ENCODE measurements at regions not wholly inside any gene's neighbourhood (a gene's known extent, or its start where the extent isn't known, plus 50 kb on each side); places are given as distances from the start of the nearest gene placed in this dataset.
A peak's percentile ranks its signal among the peaks of the same experiment; 100 is the strongest.

DNA sequence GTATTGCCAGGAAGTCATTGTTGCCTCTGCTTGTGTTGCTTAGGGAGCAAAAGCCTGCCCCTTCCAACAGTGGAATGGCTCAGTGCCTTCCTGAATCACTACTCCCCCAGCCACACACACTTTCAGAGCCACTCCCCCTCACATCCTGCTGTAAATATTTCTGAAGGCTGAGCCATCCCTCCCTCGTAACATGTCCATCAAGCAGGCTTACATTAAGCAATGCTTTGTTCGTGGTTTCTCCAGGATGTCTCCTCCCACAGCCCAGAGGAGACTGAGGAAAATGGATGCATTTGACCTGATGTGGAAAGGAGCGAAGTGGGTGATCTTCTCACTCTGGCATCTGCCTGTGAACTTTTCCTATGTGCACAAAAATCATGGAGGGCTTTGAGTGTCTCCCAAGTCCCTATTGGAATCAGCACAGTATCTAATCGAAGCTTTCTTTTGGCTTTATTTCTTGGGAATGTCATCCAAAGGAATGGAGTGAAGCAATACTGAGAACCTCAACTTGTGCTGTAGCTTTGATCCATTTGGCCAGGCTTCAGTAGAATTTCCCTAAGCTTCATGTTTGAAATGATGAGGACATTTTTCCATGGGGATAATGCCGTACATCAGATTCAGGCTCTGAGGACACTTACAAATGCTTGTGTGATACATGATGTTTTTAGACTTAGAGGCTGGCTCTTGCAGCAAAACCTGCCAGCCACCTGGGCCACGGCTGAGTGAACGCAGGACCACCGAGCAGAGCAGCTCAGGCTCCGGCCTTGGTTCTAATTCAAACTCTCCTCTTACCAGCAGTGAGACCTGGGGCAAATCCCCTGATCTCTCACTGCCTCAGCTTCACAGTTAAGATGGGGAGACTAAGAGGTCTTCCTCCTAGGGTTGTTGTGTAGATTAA lies 389.1 kb downstream of the ENC1 start:
- DNase-seq, result no peak

DNA sequence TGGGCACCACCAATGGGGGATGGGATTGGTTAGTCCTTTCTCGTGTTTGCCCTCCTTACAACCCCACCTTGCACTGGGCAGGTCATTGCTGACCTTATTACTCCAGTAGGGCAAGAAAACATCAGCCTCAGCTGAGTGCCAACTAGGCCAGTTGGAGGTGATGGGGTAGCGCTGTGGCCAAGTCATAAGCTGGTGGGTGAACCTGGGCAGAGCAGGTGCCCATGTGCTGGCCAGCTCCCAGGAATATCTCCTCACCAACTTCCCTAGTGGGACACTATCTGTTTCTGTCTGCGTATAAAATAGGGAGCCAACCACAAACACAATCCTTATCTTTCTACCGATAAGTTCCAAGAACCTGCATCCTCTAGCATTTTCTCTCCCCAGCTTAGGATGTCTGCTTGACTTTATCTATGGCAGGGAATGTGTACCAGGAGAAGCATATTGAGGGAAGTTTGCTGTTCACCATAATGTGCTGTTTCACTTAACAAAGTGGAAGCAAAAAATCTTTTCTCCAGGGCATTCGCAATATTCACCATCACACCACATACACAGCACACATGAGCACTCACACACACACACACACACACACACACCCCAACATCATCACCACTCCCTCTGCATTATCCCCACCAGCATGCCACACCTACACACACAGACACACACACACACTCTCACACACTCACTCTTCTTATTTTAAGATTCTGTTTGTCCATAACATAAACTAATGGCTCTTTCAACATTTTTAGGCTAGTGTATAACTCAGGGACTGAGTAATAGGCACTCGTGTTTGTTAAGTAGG lies 390.0 kb downstream of the ENC1 start:
- no peak for DNase-seq

DNA sequence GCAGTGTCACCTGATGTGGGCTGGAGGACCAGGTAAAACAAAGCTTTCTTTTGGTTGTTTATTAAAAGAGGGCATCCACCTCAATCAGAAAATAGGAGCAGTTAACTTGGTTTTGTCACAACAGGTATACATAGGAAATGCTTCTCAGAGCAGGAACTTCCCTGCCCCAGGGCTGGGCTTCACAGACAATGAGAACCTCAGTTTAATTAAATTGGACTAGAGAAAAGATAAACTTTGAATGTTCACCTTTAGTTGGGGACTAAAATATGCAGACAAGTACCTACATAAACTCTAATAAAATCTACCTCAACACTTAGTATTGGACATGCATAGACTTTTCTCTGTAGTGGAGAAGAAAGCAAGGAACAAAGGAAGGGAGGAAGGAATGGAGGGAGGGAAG lies 392.0 kb downstream of the ENC1 start:
- DNase-seq, result no peak

DNA sequence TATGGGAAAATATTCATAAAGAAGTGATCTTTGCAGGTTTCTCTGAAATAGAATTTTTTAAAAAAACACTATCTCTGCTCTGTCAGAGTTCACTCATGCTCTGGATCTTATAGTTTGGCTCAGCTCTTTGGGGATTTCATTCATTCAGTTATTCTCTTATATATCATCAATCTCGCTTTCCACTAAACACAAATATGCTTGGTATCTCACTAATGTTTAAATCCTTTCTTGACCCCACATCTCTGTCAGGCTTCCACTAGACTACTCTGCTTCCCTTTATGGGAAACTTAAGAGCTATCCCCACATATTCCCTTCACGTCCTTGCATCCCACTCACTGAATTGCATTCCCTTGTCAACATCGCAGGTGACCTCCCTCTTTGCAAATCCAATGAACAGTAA lies 396.1 kb downstream of the ENC1 start:
- DNase-seq, result no peak

DNA sequence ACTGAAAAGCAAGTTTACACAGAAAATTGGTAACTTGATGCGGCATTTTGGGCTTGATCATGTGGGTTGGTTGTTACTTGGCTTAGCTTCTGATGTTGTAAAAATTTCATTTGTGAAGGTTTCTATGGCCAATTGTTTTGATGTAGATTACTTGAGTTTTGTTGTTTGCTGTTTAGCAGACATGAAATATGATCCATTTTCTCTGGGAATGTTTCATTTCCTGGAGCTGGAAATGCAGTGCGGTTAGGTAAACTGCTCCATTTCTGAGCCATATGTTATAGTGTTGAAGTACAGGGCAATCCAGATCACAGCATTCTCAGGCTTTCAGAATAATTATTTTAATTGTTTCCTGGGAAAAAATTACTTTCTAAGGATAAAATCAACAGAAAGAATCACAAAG lies 396.9 kb downstream of the ENC1 start:
- no peak for DNase-seq

DNA sequence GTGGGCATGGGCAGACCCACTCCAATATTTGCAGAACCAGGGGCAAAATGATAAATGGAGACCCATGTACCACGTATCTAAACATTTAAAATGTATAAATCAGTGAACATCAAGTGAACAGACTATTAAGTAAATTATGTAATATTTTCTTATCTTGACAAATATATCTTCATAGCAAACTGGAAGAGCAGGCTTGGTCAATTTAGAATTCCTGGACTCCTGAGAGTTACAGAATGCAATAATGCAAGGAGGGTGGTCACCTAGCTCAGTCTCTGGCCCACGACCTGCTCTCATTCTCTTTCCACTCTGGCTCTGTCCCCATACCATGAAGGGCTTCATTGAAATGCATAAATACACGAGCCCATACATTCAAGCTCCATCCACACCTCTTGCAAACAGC lies 398.0 kb downstream of the ENC1 start:
- no peak for DNase-seq

DNA sequence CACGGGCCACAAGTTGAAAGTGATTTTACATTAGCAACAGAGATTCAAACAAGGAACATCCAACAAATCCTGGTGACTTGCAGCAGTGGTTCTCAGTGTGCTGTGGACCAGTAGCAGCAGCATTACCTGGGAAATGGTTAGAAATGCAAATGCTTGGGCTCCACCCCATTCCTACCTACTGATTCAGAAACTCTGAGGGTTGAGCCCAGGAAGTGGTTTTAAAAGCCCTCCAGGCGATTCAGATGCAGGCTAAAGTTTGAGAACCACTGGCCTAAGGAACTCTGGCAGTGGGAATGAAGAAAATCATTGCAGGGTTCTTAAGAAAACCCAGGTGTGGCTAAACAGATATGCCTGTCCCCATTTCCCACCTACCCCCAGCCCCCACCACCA lies 398.8 kb downstream of the ENC1 start:
- peak; percentile 38 for DNase-seq

DNA sequence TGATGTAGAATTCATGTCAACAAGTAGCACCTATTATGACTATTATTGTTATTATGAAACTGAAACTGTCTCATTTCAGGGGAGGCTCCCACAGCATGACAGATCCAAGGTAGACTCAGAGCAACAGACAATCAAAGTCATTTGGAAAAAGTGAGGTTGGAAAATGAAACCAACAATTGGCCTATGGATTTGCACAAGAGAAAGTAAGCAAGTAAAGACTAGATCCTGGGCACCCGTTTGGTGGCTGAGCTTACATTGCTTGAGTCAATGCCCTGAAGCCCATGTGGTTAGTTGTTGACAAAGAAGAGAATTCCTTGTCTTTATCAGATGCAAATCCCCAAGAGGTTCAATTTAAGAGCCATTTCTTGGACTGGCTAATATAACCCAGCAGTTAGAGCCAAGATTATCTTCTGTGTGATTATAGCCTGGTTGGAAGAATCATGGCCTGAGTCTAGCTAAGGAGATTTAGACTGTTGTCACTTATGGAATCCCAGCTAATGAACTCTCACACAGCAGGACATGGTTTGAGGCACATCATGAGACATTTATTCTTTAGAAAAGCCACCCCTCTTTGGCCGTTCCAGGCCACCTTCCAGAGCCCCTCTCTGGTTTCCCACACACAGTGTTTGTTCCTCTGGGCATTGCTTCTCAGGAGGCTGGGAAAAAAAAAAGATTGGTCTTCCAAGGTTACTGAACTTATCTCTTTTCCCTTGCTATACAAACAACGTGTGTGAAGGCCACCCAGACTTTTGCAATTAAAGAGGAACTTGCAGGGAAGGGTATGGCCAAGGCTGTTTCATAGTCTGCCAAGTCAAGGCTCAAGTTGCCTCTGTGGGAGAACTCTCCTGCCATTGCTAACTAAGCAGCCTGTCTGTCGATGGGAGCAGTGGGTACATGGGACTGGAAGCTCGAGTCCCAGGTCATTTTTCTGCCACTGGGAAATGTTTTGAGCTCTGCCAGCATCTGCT lies 399.5 kb downstream of the ENC1 start:
- no peak for DNase-seq

DNA sequence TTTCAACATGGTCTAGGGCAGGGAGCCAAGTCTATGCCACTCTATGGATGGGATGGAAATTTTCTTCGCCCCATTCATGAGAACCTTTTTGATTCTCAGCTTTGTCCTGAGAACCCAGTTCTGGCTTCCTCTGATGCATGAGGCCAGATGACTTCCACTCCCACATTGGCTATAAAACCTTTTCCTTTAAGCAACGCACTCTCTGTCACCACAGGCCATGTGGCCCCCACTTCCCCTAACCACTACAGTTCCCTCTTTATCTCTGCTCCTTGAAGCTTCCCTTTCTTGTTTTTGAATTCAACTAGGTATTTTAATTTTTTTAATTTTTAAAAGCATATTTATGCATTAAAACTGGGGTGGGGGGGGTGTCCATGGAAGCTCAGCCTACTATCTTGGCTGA lies 401.3 kb downstream of the ENC1 start:
- no peak for DNase-seq

DNA sequence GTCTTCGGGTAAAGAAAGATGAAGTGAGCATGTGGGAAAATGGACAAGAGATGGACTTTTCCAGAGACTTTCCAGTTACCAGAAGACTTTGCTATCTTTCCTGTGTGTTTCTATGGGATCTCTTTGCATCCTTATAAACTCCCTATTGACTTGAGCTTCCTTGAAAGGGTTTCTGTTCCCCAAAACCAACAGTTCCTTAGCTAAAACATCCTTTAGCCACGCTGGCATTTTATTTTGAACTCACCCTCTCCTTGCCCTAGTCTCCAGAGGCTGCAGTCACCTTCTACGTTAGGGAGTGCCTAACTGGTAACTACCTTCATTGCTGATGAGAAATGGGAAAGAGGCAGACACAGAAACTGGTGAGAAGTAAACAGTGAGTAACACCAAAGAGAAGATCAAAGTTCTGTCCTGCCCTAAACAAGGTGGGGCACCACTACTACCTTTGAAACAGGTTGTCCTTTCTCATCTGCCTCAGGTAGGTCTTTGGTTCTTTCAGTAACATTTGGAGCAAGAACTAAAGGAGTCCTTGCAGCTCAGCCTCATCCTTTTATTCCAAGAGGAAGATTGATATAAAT lies 402.9 kb downstream of the ENC1 start:
- no peak for DNase-seq

DNA sequence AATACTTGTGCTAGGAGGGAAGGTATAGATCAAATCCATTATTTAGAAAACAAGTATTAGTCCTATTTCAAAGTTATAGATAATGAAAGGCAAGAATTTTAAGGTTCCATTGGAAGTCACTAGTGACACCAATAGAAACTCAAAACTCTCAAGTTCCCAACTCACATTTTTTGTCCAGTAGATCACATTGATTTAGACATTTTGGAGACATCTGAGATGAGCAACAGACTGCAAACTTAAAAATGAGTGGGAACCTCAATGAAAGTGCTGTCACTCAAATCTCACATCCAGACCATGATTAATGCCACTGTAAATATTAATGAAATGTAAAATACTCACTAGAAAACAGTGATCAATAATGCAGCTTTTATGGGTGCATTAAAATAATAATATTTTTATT lies 405.0 kb downstream of the ENC1 start:
- DNase-seq, result no peak

DNA sequence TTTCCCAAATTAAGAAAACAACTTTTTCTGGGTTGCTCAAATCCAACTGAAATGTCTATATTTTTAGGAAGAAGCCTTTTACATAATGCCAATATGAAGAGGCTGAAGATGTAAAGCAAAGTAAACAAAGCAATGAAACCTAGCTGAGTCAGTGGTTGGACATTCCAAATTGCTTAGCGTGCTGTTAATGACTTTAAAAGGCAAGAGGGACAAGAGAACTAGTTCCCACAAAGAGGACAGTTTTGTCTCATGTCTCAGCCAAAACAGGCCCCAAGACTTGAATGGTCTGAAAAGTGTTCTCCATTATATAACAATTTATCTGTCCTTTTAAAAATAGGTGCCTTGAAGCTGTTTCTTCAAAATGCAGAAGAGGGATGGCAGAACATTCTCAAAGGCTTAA lies 407.0 kb downstream of the ENC1 start:
- no peak for DNase-seq

DNA sequence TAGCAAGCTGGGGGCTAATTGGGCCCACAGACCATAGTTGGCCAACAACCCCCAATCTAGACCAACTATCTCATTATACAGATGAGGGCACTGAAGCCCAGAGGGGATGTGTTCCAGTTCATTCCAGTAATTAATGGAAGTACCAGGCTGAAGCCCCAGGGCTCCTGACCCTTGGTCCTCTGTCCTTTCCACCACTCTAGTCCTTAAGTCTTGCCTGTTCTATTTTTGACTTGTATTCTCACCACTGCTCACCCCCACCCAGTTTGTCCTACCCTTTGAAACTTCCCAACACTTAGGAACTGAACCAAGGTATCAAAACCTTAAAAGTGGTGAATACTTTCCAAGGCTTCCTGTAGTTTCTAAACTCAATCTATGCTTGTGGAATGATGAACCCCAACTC lies 407.4 kb downstream of the ENC1 start:
- no peak for DNase-seq

DNA sequence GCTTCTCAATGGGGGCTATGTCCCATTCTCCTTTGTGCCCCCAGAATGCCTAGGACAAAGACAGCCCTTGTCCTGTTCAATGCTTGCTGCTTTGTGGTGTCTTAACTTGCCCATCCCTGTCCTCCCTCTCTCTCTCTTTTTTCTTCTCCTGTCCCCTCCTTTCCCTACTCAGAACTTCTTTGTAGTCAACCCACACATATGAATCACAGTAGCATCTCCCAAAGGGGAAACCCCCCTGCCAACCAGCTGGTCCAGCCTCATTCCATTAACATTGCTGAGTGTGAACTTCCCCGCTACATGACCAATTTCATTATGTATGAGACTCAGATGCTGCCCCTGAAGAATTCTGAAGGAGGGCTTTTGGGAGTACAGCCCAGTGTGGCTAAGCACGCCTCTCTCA lies 408.3 kb downstream of the ENC1 start:
- no peak for DNase-seq

DNA sequence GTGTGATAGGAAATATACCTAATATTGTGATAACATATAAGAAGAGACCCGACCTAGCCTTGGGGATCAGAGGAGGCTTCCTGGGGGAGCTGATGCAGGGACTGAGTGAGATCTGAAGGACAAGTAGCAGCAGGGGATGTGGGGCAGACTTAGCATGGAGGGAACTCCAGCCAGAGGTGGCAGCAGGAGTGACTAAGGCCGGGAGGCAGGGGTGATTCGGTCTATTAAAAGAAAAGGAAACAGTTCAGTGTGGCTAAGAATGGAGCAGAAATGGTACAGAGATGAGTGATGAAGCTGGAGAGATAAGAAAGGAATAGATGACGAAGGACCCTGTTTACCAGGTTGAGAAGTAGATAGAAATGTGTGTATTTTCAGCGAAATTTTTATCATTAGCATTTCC lies 408.8 kb downstream of the ENC1 start:
- DNase-seq, result no peak

DNA sequence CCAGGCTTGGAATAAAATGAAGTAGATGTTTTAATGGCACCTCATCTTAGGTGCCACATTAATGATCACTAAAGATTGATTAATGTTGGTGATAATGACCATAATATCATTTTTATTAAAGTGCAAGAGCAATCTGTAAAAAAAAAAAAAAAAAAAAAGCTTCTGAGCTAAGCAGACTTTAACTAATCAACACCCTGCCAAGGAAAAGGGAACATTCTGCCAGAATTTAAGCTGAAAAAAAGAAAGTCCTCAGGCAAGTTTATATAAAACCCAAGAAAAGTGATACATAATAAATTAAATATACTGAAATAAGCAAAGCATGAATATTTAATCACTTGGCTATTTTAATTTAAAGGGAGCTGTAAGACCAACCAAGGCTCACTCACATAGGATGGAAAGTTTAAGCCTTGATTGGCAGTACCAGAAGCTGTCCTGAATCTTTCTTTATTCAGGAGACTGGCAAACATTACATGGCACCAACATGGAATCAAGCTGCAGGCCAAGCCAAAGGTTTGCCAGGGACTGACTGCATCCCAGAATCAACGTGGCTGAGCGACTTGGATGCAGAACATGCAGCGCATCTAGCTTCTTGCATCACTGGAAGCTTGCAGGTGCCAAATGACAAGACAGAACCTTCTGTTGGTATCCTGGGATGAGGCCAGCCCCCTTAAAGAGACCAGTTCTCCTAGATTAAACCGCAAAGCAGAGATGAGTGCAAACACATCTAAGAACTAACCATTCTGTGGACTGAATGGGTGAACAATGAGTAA lies 413.6 kb downstream of the ENC1 start:
- DNase-seq, result no peak

DNA sequence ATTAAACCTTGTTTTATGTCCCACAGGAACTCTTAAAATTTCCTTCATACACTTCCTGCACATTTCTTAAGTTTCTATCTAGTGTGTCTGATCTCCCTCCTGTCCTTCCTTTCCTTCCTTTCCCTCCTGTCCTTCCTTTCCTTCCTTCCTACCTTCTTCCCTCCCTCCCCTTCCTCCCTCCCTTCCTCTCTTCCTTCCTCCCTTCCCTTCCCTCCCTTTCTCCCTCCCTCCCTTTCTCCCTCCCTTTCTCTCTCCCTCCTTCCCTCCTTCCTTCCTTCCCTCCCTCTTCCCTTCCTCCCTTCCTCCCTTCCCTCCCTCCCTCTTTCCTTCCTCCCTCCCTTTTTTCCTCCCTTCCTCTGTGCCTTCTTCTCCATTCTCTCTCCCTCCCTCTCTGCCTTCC lies 414.9 kb downstream of the ENC1 start:
- DNase-seq, result no peak

DNA sequence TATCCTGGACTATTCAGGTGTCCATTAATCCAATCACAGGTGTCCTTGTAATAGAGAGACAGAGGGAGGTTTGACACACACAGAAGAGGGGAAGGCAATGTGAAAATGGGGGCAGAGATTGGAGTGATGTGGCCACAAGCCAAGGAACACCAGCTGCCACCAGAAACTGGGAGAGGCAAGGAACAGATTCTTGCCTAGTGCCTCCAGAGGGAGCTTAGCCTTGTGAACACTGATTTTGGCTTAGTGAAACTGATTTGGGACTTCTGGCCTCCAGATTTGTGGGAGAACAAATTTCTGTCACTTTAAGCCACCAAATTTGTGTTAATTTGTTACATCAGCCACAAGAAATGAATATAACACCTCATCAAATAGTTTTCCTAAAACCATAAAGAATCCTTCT lies 416.2 kb downstream of the ENC1 start:
- no peak for DNase-seq

DNA sequence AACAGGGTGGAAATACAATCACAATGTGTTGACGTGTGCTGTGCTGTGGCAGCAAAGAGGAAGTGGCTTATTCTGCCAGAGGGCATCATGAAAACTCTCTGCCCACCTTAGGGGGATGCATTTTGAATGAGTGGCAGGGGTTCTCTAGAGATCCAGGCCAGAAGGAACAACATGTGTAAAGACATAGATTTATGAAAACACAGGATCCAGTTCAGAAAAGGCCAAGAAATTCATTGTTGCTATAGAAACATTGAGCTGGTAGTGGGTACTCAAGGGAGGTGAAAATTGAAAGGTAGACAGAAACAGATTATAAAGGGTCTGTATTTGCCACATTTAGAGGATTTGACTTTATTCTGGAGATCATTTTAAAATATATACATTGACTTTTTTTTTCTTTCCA lies 417.7 kb downstream of the ENC1 start:
- no peak for DNase-seq

DNA sequence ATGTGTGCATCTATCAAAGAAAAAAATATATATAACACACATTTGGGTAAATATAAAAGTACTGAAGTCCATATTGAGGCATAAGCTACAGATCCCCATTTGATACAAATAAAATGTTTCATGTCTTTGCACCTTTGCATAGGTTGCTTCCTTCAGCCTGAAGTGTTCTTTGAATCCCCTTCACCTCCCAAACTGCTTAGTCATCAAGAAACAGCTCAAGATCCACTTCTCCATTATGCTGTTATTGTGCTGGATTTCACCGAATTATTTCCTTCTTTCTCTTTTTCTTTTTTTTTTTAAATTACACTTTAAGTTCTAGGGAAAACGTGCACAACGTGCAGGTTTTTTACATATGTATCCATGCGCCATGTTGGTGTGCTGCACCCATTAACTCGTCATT lies 419.1 kb downstream of the ENC1 start:
- no peak for DNase-seq

DNA sequence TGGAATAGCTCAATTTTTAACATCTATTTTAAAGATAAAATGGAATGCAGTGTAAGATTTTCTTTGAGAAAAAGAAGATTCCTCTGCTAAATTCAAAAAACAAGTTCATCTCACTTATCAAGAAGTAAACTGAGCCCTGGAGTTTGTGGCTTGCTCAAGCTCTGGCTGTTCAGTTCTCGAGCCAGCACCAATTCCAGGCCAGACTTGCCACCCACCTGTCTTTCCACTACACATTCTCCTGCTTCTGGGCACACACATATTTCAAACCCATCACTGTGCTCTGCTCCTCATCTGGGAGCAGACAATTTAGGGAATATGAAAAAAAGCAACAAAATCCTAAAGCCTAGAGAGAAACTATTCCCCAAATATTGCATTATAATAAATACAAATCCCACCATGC lies 424.5 kb downstream of the ENC1 start:
- no peak for DNase-seq

DNA sequence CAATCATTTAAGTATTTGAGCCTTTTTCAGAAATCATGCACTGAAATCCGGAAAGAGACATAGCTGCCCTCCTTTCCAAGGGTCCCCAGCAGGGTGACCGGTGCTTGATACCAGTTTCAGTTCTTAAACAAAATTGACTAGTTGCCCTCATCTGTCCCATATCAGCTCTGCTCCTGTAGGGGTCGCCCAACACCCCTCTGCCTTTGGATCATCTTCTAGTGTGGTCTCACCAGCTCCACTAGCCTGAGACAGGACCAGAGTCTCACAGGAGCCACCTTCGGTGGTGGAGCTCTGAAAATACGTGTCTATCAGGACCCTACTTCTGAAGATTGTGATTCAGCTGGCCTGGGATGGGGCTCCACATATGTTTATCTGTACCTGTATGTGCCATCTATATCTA lies 428.2 kb downstream of the ENC1 start:
- no peak for DNase-seq
